GM18511 (cell line): ENCODE measurements at regions not wholly inside any gene's neighbourhood (a gene's known extent, or its start where the extent isn't known, plus 50 kb on each side); places are given as distances from the start of the nearest gene placed in this dataset.

Source experiments
- ATAC-seq: cut with Tn5 transposase; IDR thresholded peaks from one replicate; pipeline ENCODE4 v1.9.1; 2021; ENCODE audit warnings: mild to moderate bottlenecking, moderate library complexity; ENCODE audit not compliant: unreplicated experiment

GRCh38 chr2:37858400-37858711 is 66.7 kb upstream of the RMDN2 start:
- ATAC-seq: no peak

GRCh38 chr2:37858725-37859267 is 66.3 kb upstream of the RMDN2 start:
- no peak for ATAC-seq

- ATAC-seq: no peak
Measured at GRCh38 chr2:37862620-37863019, 62.5 kb upstream of the RMDN2 start.

GRCh38 chr2:37864217-37864616 is 60.9 kb upstream of the RMDN2 start:
- no peak for ATAC-seq

- no peak for ATAC-seq
Measured at GRCh38 chr2:37865640-37866039, 59.4 kb upstream of the RMDN2 start.

GRCh38 chr2:37866171-37866934 is 58.7 kb upstream of the RMDN2 start:
- ATAC-seq: no peak

- no peak for ATAC-seq
Measured at GRCh38 chr2:37867166-37867565, 57.9 kb upstream of the RMDN2 start.

- ATAC-seq: no peak
Measured at GRCh38 chr2:37868866-37869265, 56.2 kb upstream of the RMDN2 start.

- ATAC-seq: no peak
Measured at GRCh38 chr2:37869304-37869703, 55.8 kb upstream of the RMDN2 start.

GRCh38 chr2:37869771-37870170 is 55.3 kb upstream of the RMDN2 start:
- ATAC-seq: no peak

- no peak for ATAC-seq
Measured at GRCh38 chr2:37870829-37871228, 54.3 kb upstream of the RMDN2 start.

GRCh38 chr2:37871456-37872191 is 53.5 kb upstream of the RMDN2 start:
- ATAC-seq: peak; percentile 81

- no peak for ATAC-seq
Measured at GRCh38 chr2:37872192-37872750, 52.8 kb upstream of the RMDN2 start.

GRCh38 chr2:37873229-37873628 is 51.9 kb upstream of the RMDN2 start:
- ATAC-seq: no peak

GRCh38 chr2:37873749-37874330 is 51.2 kb upstream of the RMDN2 start:
- ATAC-seq: no peak

GRCh38 chr2:37874470-37874869 is 50.6 kb upstream of the RMDN2 start:
- ATAC-seq: no peak
